T-cell (primary cell): ENCODE measurements at regions not wholly inside any gene's neighbourhood (a gene's known extent, or its start where the extent isn't known, plus 50 kb on each side); places are given as distances from the start of the nearest gene placed in this dataset.

Source experiments
- ATAC-seq, 4 experiments: fragments of 200-7000 bp in 3 of 4; fragments of 150-1000 bp in 1 of 4; cut with Tn5 transposase; replicated peaks in 1 of 4; 1 replicate in 3 of 4; 2 replicates in 1 of 4; pipeline ENCODE4 v1.10.0; 2021; ENCODE audit warnings: moderate library complexity in 3 of 4, mild to moderate bottlenecking in 2 of 4, moderate number of reproducible peaks in 1 of 4
- CTCF ChIA-PET, 2 donors: fragments of 300-600 bp; sonication (Branson Sonifier 250); formaldehyde crosslinking; loops; one replicate each; lab custom pipeline; 2022; ENCODE audit warnings: antibody characterized with exemption in 2 of 2; lab: Charles Lee
- POLR2A ChIA-PET, 2 donors: fragments of 300-600 bp; sonication (Branson Sonifier 250); formaldehyde crosslinking; loops; one replicate each; lab custom pipeline; 2022; ENCODE audit warnings: antibody characterized with exemption in 2 of 2; lab: Charles Lee
- DNase-seq, 35 experiments: peaks; one replicate each; pipeline versions ENCODE4 v3.0.0 to v3.0.0-alpha.2; 2013 to 2023
- H3K27ac ChIP-seq: one replicate; pipeline ENCODE4 v1.5.1; 2013; ENCODE audit warnings: low read length
- H3K27me3 ChIP-seq, 2 experiments: replicated peaks in 1 of 2; 1 replicate in 1 of 2; 2 replicates in 1 of 2; pipeline versions ENCODE4 v1.6.1 to v1.7.0; 2013; ENCODE audit warnings: low read length in 1 of 2, mixed read lengths in 1 of 2; ENCODE audit not compliant: control insufficient read depth in 2 of 2, insufficient read depth in 2 of 2; ENCODE audit errors: extremely low read depth in 1 of 2
- H3K36me3 ChIP-seq, 2 donors: 1 replicate in 1 of 2; 2 replicates in 1 of 2; pipeline versions ENCODE4 v1.6.1 to v1.7.0; 2013; ENCODE audit warnings: low read length in 1 of 2; ENCODE audit not compliant: control insufficient read depth in 2 of 2, insufficient read depth in 1 of 2; ENCODE audit errors: extremely low read depth in 1 of 2
- H3K4me1 ChIP-seq, 2 experiments: 1 replicate in 1 of 2; 2 replicates in 1 of 2; pipeline versions ENCODE4 v1.6.1 to v1.7.0; 2013; ENCODE audit warnings: low read length in 2 of 2, mixed read lengths in 1 of 2; ENCODE audit not compliant: insufficient read depth in 2 of 2, control insufficient read depth in 1 of 2; ENCODE audit errors: extremely low read depth in 1 of 2
- H3K4me3 ChIP-seq, 2 donors: 1 replicate in 1 of 2; 2 replicates in 1 of 2; pipeline versions ENCODE4 v1.5.1 to v1.7.0; 2013; ENCODE audit warnings: mild to moderate bottlenecking in 2 of 2, low read length in 1 of 2, moderate library complexity in 1 of 2; ENCODE audit not compliant: control insufficient read depth in 1 of 2; ENCODE audit errors: extremely low read depth in 1 of 2
- H3K9me3 ChIP-seq: 2 replicates; pipeline ENCODE4 v1.7.0; 2013
- H3K27ac Mint-ChIP-seq, 2 donors: one replicate each; pipeline ENCODE4 v1.8.0; 2020 to 2021; ENCODE audit warnings: mild to moderate bottlenecking in 2 of 2, mixed read lengths in 2 of 2
- H3K27me3 Mint-ChIP-seq, 2 donors: one replicate each; pipeline ENCODE4 v1.8.0; 2021 to 2022; ENCODE audit warnings: mixed read lengths in 2 of 2
- H3K36me3 Mint-ChIP-seq: one replicate; pipeline ENCODE4 v1.8.0; 2021; ENCODE audit warnings: mixed read lengths
- H3K4me1 Mint-ChIP-seq, 3 donors: one replicate each; pipeline ENCODE4 v1.8.0; 2020 to 2022; ENCODE audit warnings: mixed read lengths in 3 of 3, mild to moderate bottlenecking in 1 of 3
- H3K4me3 Mint-ChIP-seq, 3 donors: one replicate each; pipeline ENCODE4 v1.8.0; 2020 to 2022; ENCODE audit warnings: mild to moderate bottlenecking in 3 of 3, mixed read lengths in 3 of 3, moderate library complexity in 3 of 3
- H3K9me3 Mint-ChIP-seq, 3 donors: one replicate each; pipeline ENCODE4 v1.8.0; 2020 to 2022; ENCODE audit warnings: mixed read lengths in 3 of 3
- WGBS: methylation state at CpG from one replicate; pipeline ENCODE4 v1.1.5; 2013; ENCODE audit warnings: missing lambda C conversion rate; ENCODE audit not compliant: insufficient coverage; 5-methylcytosine and 5-hydroxymethylcytosine counted together

DNA sequence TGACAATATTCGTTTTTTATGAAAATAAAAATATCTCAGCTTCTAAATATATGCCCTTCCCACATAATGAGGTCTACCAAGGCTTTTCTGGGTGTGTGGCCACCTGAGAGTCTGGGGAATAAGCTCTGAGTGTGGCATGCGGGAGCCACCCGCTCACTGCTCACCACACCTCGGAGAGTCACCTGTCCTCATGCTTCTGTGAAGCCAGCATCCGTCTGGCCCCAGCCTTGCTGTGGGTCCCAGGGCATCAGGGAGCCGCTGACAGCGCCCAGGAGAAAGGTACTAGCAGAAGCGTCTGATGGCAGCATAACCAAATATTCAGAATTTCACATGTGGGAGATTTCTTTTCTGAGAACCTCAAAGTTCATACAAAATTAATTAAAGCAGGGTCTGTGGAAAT is 133.2 kb upstream of the IRX4 start:
- H3K27ac Mint-ChIP-seq, result no peak overlapping the region
- CTCF ChIA-PET, result no interaction called here
- Histone ChIP-seq H3K4me1 (no peaks in the 10 kb centered on the region), H3K27me3 (peaks cover 0 to 6% of the 10 kb centered on the region in 2 experiments), H3K27ac (no peak overlapping the region), H3K36me3 (no peaks in the 10 kb centered on the region), H3K4me3 (no peak overlapping the region), H3K9me3 (no peaks in the 10 kb centered on the region)
- H3K9me3 Mint-ChIP-seq, result no peaks in the 10 kb centered on the region
- WGBS, result 75% methylated on average over 3 of the region's 8 CpGs
- ATAC-seq (no peak), DNase-seq (no peak)
- H3K36me3 Mint-ChIP-seq, result no peaks in the 10 kb centered on the region
- H3K4me1 Mint-ChIP-seq, result no peaks in the 10 kb centered on the region
- H3K4me3 Mint-ChIP-seq, result no peak overlapping the region
- POLR2A ChIA-PET, result no interaction called here
- peaks cover 10 to 20% of the 10 kb centered on the region in 2 donors for H3K27me3 Mint-ChIP-seq

DNA sequence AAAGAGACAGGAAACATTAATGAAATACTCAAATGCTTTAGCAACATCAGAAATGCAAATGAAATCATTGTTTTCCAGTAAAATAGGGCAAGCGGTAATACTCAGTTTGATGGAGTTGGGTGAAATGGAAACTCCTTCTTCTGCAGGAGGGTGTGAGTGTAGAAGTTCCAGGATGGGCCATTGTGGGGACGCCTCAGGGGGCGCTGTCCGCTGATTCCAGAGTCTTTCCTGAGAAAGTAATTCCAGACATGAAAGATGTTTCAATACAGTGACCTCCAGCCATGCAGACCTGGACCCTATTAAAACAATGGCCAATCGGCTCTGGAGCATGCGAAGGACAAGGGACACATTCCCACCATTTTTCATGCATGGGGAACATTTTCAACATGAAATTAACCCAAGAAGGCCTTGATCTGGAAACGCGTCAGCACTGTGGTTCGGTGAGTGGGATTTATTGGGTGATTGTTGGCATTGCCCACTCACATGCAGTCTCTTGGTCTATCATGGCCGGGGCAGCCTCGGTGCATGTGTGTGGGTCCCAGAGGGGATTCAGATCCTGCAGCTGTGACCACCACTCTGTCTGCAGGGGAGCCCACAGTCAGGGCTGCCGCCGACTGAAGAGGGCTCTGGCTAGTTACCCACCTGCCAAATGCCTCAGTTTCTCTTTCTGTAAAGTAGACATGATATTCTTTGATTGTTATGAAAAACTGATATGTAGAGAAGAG is 132.6 kb upstream of the IRX4 start:
- Histone ChIP-seq H3K9me3 (no peaks in the 10 kb centered on the region), H3K4me1 (no peaks in the 10 kb centered on the region), H3K27ac (no peak overlapping the region), H3K36me3 (no peaks in the 10 kb centered on the region), H3K4me3 (no peak overlapping the region), H3K27me3 (peaks cover 0 to 6% of the 10 kb centered on the region in 2 experiments)
- DNase-seq, result no peak
- CTCF ChIA-PET, result no interaction called here
- Mint-ChIP-seq H3K27me3 (peaks cover 9 to 19% of the 10 kb centered on the region in 2 donors), H3K4me1 (no peaks in the 10 kb centered on the region), H3K27ac (no peak overlapping the region), H3K9me3 (no peaks in the 10 kb centered on the region), H3K4me3 (no peak overlapping the region), H3K36me3 (no peaks in the 10 kb centered on the region)
- no peak for ATAC-seq
- POLR2A ChIA-PET, result no interaction called here
- no CpG with 5 or more reads among the region's 13 CpGs for WGBS

DNA sequence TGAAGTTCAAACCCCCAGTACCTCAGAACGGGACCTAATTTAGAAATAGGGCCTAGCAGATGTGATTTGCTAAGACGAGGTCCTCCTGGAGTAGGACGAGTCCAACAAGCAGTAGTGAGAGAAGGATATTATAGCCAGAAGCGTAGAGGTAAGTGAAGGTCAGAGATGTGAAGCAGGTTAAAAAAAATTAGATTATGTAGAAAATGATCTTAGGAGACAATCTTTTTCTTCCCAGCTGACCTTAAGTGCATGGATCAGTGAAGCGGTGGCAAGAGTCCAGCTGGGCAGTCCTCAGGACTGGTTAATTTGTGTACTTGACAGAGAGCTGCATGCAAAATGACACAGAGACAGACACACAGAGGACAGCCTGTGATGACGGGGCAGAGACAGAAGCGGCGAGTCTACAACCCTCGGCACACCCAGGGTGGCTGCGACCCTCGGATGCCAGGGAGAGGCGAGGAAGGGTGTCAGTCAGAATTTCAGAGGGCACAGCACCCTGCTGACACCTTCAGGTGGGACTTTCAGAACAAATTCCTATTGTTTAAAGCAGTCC is 131.4 kb upstream of the IRX4 start:
- H3K27ac Mint-ChIP-seq, result no peak overlapping the region
- no peak overlapping the region for H3K4me3 Mint-ChIP-seq
- H3K27me3 Mint-ChIP-seq, result peaks cover 5 to 12% of the 10 kb centered on the region in 2 donors

DNA sequence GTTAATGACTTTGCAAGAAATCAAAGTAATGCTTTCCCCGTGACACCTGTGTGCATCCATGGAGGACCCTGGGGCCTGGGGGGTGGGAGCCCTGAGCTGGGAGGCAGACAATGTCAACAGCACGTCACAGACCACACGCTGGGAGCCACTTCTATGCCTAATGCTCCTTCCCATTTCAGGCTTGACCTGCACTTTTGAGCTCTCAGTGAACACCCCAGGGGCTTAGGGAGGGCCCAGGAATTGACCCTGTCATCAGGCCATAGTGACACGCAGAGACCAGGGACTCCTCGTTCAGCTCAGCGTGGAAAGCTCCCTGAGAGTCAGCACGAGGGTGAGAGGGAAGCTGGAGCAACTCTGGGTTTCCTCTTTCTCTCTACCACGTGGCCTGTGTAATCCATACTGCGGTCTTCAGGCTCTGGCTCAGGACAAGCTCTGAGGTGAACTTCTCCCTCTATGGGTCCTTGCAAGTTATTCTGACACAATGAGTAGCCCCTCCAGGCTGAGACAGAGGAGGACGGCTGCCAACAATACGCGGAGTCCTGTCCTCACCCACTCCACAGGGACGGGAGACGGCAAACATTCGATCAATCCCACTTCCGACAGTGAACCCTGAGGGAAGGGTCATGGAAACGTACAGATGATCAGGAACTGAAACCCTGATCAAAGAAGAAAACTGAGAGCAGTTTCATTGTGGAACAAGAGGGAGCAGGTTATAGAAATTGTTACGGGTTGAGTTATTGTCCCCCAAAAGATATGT is 130.8 kb upstream of the IRX4 start:
- POLR2A ChIA-PET, result no interaction called here
- CTCF ChIA-PET, result interaction anchor here in 1 of 2 donors (0.6 kb wide), 1 partner anchor 56 kb away, joined by 3 read pairs; no protein-coding TSS in a partner anchor
- H3K27ac Mint-ChIP-seq, result no peak overlapping the region
- no peak overlapping the region for H3K4me3 Mint-ChIP-seq
- H3K36me3 Mint-ChIP-seq, result no peaks in the 10 kb centered on the region
- Histone ChIP-seq H3K36me3 (no peaks in the 10 kb centered on the region), H3K27me3 (peaks cover 0 to 9% of the 10 kb centered on the region in 2 experiments), H3K9me3 (no peaks in the 10 kb centered on the region), H3K4me3 (no peak overlapping the region), H3K27ac (no peak overlapping the region), H3K4me1 (no peaks in the 10 kb centered on the region)
- 58% methylated on average over 5 of the region's 18 CpGs for WGBS
- H3K4me1 Mint-ChIP-seq, result no peaks in the 10 kb centered on the region
- no peaks in the 10 kb centered on the region for H3K9me3 Mint-ChIP-seq
- ATAC-seq (no peak), DNase-seq (no peak)
- H3K27me3 Mint-ChIP-seq, result peaks cover 7 to 12% of the 10 kb centered on the region in 2 donors

More for the DNA sequence above, 131.4 kb upstream of the IRX4 start:
- POLR2A ChIA-PET, result no interaction called here
- CTCF ChIA-PET, result no interaction called here
- 80% methylated on average over 11 of the region's 12 CpGs for WGBS
- Histone ChIP-seq H3K36me3 (no peaks in the 10 kb centered on the region), H3K4me3 (no peak overlapping the region), H3K4me1 (no peaks in the 10 kb centered on the region), H3K9me3 (no peaks in the 10 kb centered on the region), H3K27me3 (peaks cover 0 to 9% of the 10 kb centered on the region in 2 experiments), H3K27ac (no peak overlapping the region)
- H3K9me3 Mint-ChIP-seq, result no peaks in the 10 kb centered on the region
- ATAC-seq (no peak), DNase-seq (no peak)
- H3K36me3 Mint-ChIP-seq, result no peaks in the 10 kb centered on the region
- no peaks in the 10 kb centered on the region for H3K4me1 Mint-ChIP-seq

DNA sequence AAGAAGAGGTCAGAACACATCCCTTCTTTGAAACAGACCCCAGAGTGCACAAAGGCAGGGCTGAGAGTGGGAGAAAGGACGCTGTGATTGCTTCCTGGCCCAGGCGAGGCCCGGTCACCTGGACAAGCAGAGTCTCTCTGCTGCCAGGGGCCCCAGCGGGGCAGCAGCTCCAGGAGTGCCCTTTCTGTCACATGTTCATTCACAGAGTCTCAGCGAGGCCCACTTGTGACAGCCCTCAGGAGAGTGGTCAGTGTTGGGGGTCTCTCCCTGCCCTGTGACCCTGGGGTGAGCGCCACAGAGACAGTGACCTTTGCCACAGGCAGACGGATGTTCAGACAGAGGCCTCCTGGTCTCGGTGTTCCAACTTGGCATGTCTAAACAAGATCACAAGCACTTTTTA is 130.2 kb upstream of the IRX4 start:
- ATAC-seq (no peak), DNase-seq (no peak)
- no peak overlapping the region for H3K4me3 Mint-ChIP-seq
- whole genome bisulfite sequencing, result 81% methylated on average over 4 of the region's 8 CpGs
- CTCF ChIA-PET, result interaction anchor here in 1 of 2 donors (0.6 kb wide), 1 partner anchor 56 kb away, joined by 3 read pairs; no protein-coding TSS in a partner anchor
- no peak overlapping the region for H3K27ac Mint-ChIP-seq
- no peaks in the 10 kb centered on the region for H3K4me1 Mint-ChIP-seq
- Histone ChIP-seq H3K9me3 (no peaks in the 10 kb centered on the region), H3K36me3 (no peaks in the 10 kb centered on the region), H3K4me1 (no peaks in the 10 kb centered on the region), H3K4me3 (no peak overlapping the region), H3K27ac (no peak overlapping the region), H3K27me3 (peaks cover 0 to 11% of the 10 kb centered on the region in 2 experiments)
- no peaks in the 10 kb centered on the region for H3K36me3 Mint-ChIP-seq
- POLR2A ChIA-PET, result no interaction called here
- peaks cover 8 to 12% of the 10 kb centered on the region in 2 donors for H3K27me3 Mint-ChIP-seq
- no peaks in the 10 kb centered on the region for H3K9me3 Mint-ChIP-seq

GRCh38 chr5:2011481-2012411 is 129.0 kb upstream of the IRX4 start:
- no peak for ATAC-seq
- POLR2A ChIA-PET, result no interaction called here
- no peak overlapping the region for H3K27ac Mint-ChIP-seq

More at GRCh38 chr5:2011481-2012411, 129.0 kb upstream of the IRX4 start:
- DNase-seq, result no peak
- Histone ChIP-seq H3K36me3 (no peaks in the 10 kb centered on the region), H3K4me3 (no peak overlapping the region), H3K27me3 (peaks cover 0 to 21% of the 10 kb centered on the region in 2 experiments), H3K4me1 (no peaks in the 10 kb centered on the region), H3K9me3 (no peaks in the 10 kb centered on the region), H3K27ac (no peak overlapping the region)
- H3K4me1 Mint-ChIP-seq, result no peaks in the 10 kb centered on the region
- no peaks in the 10 kb centered on the region for H3K9me3 Mint-ChIP-seq
- CTCF ChIA-PET, result no interaction called here
- no peaks in the 10 kb centered on the region for H3K36me3 Mint-ChIP-seq
- peaks cover 8 to 12% of the 10 kb centered on the region in 2 donors for H3K27me3 Mint-ChIP-seq
- no peak overlapping the region for H3K4me3 Mint-ChIP-seq
- 74% methylated on average over 14 of the region's 18 CpGs for WGBS
